Retinal pigment epithelial cell (primary cell): ENCODE measurements at regions not wholly inside any gene's neighbourhood (a gene's known extent, or its start where the extent isn't known, plus 50 kb on each side); places are given as distances from the start of the nearest gene placed in this dataset.
A peak's percentile ranks its signal among the peaks of the same experiment; 100 is the strongest.

ENCODE experiments used
- DNase-seq: peaks from one replicate; pipeline ENCODE4 v3.0.0-alpha.2; 2010; ENCODE audit warnings: low read depth
- H3K4me3 ChIP-seq: 2 replicates; pipeline ENCODE4 v1.5.1; 2011; ENCODE audit warnings: mild to moderate bottlenecking, low read length, control low read depth, moderate library complexity
- CTCF ChIP-seq: conservative IDR thresholded peaks from 2 replicates; pipeline ENCODE4 v1.5.1; 2011; ENCODE audit warnings: low read depth, low read length, control low read depth, inconsistent platforms

GRCh38 chr14:54040846-54041245 is 84.2 kb upstream of the BMP4 start:
- DNase-seq = peak; percentile 28
- TF ChIP-seq CTCF = no peak
- H3K4me3 ChIP-seq = no peak overlapping the region

- no peak overlapping the region for H3K4me3 ChIP-seq
- DNase-seq = no peak
- TF ChIP-seq CTCF = no peak
Observed at GRCh38 chr14:54046250-54046649, 89.6 kb upstream of the BMP4 start.

GRCh38 chr14:54047645-54048308 is 91.2 kb upstream of the BMP4 start:
- no peak for DNase-seq
- H3K4me3 ChIP-seq = no peak overlapping the region
- no peak for TF ChIP-seq CTCF

- DNase-seq = no peak
Observed at GRCh38 chr14:54048311-54048710, 91.7 kb upstream of the BMP4 start.

GRCh38 chr14:54048736-54049135 is 92.1 kb upstream of the BMP4 start:
- TF ChIP-seq CTCF = no peak
- no peak for DNase-seq
- H3K4me3 ChIP-seq = no peak overlapping the region

More at GRCh38 chr14:54048311-54048710, 91.7 kb upstream of the BMP4 start:
- no peak overlapping the region for H3K4me3 ChIP-seq
- no peak for TF ChIP-seq CTCF

GRCh38 chr14:54050759-54051158 is 94.1 kb upstream of the BMP4 start:
- DNase-seq = no peak
- no peak overlapping the region for H3K4me3 ChIP-seq
- no peak for TF ChIP-seq CTCF

GRCh38 chr14:54052696-54053385 is 96.2 kb upstream of the BMP4 start:
- no peak overlapping the region for H3K4me3 ChIP-seq
- TF ChIP-seq CTCF = no peak
- DNase-seq = no peak
